Esophagus muscularis mucosa (tissue), 4 donors: ENCODE measurements at regions not wholly inside any gene's neighbourhood (a gene's known extent, or its start where the extent isn't known, plus 50 kb on each side); places are given as distances from the start of the nearest gene placed in this dataset.
"Not testable (repeated sequence)": the region's sequence is repeated elsewhere in the genome, so short reads cannot be mapped to it uniquely, and the experiment has no call there.

ENCODE experiments used
- DNase-seq: peaks from one replicate; pipeline ENCODE4 v3.0.0-alpha.2; 2017; ENCODE audit errors: extremely low spot score
- H3K27ac ChIP-seq, 4 donors: fragments of 200-600 bp; sonication (generic); replicated peaks in 1 of 4; 1 replicate in 3 of 4; 2 replicates in 1 of 4; pipeline ENCODE4 v1.5.1; 2016 to 2019; ENCODE audit warnings: mild to moderate bottlenecking in 1 of 4
- H3K27me3 ChIP-seq, 4 donors: fragments of 200-600 bp; sonication (generic); one replicate each; pipeline versions ENCODE4 v1.5.1 to v1.6.0; 2016 to 2019
- H3K36me3 ChIP-seq, 4 donors: fragments of 200-600 bp; sonication (generic); one replicate each; pipeline ENCODE4 v1.5.1; 2016 to 2019
- H3K4me1 ChIP-seq, 4 donors: fragments of 200-600 bp; sonication (generic); one replicate each; pipeline ENCODE4 v1.5.1; 2016 to 2019
- H3K4me3 ChIP-seq, 4 donors: fragments of 200-600 bp; sonication (generic); 1 replicate in 2 of 4; 2 replicates in 2 of 4; pipeline ENCODE4 v1.5.1; 2016 to 2019; ENCODE audit warnings: mild to moderate bottlenecking in 4 of 4, moderate library complexity in 1 of 4
- H3K9me3 ChIP-seq, 4 donors: fragments of 200-600 bp; sonication (generic); 1 replicate in 3 of 4; 2 replicates in 1 of 4; pipeline ENCODE4 v1.5.1; 2016 to 2019
- EP300 ChIP-seq: sonication (generic); formaldehyde crosslinking; IDR thresholded peaks from one replicate; pipeline ENCODE4 v1.6.1; 2017; ENCODE audit warnings: antibody characterized with exemption
- POLR2A ChIP-seq: fragments of 450-650 bp; IDR thresholded peaks from one replicate; pipeline ENCODE4 v1.6.1; 2017; ENCODE audit warnings: antibody characterized with exemption, moderate library complexity, mild to moderate bottlenecking, low read depth
- POLR2AphosphoS5 ChIP-seq, 2 donors: sonication (generic); formaldehyde crosslinking; IDR thresholded peaks; one replicate each; pipeline ENCODE4 v1.6.1; 2017; ENCODE audit warnings: antibody characterized with exemption in 2 of 2
- WGBS: methylation state at CpG from one replicate; pipeline ENCODE4 v1.1.5; 2018; 5-methylcytosine and 5-hydroxymethylcytosine counted together
- intact Hi-C: fragments of 100-400 bp; cut with DNase I; formaldehyde crosslinking; loops from one replicate; pipeline ENCODE4 v1.15.1; 2023
- TF ChIP-seq, protein P1 (sequence below), 3 experiments: fragments of 200-600 bp in 2 of 3; fragments of 450-650 bp in 1 of 3; sonication (generic) in 2 of 3; IDR thresholded peaks; one replicate each; pipeline ENCODE4 v1.5.1; 2017 to 2019; ENCODE audit warnings: antibody characterized with exemption in 3 of 3, mild to moderate bottlenecking in 2 of 3, moderate library complexity in 1 of 3

DNA sequence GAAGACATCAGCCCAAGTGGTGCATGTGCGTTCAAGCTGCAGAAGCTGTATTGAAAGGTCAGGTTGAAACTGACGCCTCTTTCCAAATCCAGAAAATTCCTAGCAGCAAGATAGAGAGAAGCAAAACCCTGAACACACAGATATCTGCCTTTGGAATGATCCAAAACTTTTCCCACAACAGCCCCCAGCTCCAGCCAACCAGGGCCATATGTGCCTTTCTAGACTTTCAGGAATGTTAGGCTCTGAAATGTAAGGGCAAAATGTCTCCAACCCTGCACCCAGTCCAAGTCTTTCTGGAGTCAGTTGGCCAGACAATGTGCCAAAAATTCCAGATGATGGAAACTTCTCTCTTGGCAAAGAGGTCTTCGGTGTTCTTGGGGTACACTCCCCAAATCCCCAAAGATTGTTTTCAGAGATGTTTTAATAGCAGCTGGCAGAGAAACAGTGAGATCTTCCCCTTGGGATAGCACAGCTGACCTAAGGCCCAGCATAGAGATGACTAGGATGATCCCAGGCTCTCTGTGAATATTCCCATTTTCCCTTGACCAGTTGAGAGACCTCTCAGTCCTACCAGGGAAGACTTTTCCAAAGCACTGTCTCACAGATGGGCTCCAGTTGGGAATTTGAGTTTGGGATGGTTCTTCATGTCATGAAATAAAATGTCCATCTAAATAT lies 440.4 kb upstream of the CD180 start:
- no peaks in the 10 kb centered on the region for H3K36me3 ChIP-seq
- DNase-seq = no peak
- 96% methylated on average over 3 of the region's 3 CpGs for WGBS
- no peak overlapping the region for H3K4me3 ChIP-seq
- intact Hi-C loops = no loop called here
- H3K27ac ChIP-seq = peak overlapping the region in 1 of 4 donors; percentile 63
- H3K9me3 ChIP-seq = no peaks in the 10 kb centered on the region
- peaks cover 14 to 34% (median 32%) of the 10 kb centered on the region in 4 donors for H3K4me1 ChIP-seq
- TF ChIP-seq POLR2AphosphoS5 (IDR thresholded peaks at IDR 0.05) = no peak
- TF ChIP-seq, protein P1, sequence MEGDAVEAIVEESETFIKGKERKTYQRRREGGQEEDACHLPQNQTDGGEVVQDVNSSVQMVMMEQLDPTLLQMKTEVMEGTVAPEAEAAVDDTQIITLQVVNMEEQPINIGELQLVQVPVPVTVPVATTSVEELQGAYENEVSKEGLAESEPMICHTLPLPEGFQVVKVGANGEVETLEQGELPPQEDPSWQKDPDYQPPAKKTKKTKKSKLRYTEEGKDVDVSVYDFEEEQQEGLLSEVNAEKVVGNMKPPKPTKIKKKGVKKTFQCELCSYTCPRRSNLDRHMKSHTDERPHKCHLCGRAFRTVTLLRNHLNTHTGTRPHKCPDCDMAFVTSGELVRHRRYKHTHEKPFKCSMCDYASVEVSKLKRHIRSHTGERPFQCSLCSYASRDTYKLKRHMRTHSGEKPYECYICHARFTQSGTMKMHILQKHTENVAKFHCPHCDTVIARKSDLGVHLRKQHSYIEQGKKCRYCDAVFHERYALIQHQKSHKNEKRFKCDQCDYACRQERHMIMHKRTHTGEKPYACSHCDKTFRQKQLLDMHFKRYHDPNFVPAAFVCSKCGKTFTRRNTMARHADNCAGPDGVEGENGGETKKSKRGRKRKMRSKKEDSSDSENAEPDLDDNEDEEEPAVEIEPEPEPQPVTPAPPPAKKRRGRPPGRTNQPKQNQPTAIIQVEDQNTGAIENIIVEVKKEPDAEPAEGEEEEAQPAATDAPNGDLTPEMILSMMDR (IDR thresholded peaks at IDR 0.05) = no peak
- no peaks in the 10 kb centered on the region for H3K27me3 ChIP-seq

DNA sequence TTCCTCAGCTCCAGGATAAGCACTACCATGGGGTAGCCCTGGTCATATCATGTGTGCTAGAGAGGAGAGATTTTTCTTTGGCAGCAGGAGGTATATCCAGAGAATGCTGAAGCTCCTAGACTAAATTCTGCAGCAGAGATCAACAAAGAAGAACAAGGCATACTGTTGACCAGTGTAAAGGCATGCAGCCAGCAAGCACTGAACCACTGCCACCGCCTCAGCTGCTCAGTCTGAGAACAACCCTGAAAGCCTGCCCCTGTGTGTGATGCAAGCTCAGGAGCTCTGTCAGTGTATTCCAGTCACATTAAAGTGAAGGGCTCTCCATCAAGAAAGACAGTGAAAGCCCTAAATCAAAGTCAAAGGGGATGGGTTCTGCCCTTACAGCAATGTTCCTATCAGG lies 439.5 kb upstream of the CD180 start:
- intact Hi-C loops = no loop called here
- no peaks in the 10 kb centered on the region for H3K27me3 ChIP-seq
- TF ChIP-seq POLR2AphosphoS5 (IDR thresholded peaks at IDR 0.05) (peak in 1 of 2 donors; percentile 48), EP300 (no peak)
- TF ChIP-seq, protein P1 (IDR thresholded peaks at IDR 0.05) = no peak
- peak overlapping the region; percentile 58 to 63 (median 60) for H3K27ac ChIP-seq
- H3K9me3 ChIP-seq = no peaks in the 10 kb centered on the region
- no peak overlapping the region for H3K4me3 ChIP-seq
- peaks cover 14 to 34% (median 31%) of the 10 kb centered on the region in 4 donors for H3K4me1 ChIP-seq
- no peak for DNase-seq
- no peaks in the 10 kb centered on the region for H3K36me3 ChIP-seq
- WGBS = 40% methylated on average over 1 of the region's 1 CpG

DNA sequence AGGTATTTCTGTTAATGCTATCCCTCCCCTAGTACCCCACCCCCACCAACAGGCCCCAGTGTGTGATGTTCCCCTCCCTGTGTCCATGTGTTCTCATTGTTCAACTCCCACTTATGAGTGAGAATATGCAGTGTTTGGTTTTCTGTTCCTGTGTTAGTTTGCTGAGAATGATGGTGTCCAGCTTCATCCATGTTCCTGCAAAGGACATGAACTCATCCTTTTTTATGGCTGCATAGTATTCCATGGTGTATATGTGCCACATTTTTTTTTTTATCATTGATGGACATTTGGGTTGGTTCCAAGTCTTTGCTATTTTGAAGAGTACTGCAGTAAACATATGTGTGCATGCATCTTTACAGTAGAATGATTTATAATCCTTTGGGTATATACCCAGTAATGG lies 430.5 kb upstream of the CD180 start:
- H3K36me3 ChIP-seq, H3K27me3 ChIP-seq, DNase-seq, H3K4me1 ChIP-seq, H3K9me3 ChIP-seq, H3K27ac ChIP-seq, H3K4me3 ChIP-seq, intact Hi-C loops: not testable (repeated sequence)

DNA sequence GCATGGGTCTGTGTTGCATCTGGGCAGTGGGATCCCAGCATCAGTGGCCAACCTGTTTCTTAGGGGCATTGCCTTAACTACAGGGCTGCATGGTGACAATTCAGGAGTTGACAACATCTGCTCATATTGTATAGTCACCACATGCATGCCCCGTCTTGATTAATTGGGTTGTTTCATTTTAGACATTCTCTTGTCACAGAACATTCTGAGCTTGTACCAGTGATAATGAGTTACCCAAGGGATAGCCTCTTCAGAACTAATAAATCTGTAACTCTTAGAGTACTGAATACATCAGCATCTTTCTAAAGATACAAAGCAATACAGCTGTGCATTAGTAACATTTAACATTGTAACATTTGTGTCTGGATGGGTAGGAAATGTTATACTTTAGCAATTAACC lies 426.5 kb upstream of the CD180 start:
- intact Hi-C loops = no loop called here
- H3K9me3 ChIP-seq = no peaks in the 10 kb centered on the region
- no peaks in the 10 kb centered on the region for H3K27me3 ChIP-seq
- H3K4me1 ChIP-seq = peaks cover 0 to 10% (median 2%) of the 10 kb centered on the region in 4 donors
- no peak for TF ChIP-seq EP300
- no peak for TF ChIP-seq POLR2AphosphoS5 (IDR thresholded peaks at IDR 0.05)
- TF ChIP-seq, protein P1 (IDR thresholded peaks at IDR 0.05) = no peak
- no peak for TF ChIP-seq POLR2A
- 90% methylated on average over 1 of the region's 1 CpG for WGBS
- no peak overlapping the region for H3K4me3 ChIP-seq
- no peak for DNase-seq
- no peaks in the 10 kb centered on the region for H3K36me3 ChIP-seq
- H3K27ac ChIP-seq = no peak overlapping the region

DNA sequence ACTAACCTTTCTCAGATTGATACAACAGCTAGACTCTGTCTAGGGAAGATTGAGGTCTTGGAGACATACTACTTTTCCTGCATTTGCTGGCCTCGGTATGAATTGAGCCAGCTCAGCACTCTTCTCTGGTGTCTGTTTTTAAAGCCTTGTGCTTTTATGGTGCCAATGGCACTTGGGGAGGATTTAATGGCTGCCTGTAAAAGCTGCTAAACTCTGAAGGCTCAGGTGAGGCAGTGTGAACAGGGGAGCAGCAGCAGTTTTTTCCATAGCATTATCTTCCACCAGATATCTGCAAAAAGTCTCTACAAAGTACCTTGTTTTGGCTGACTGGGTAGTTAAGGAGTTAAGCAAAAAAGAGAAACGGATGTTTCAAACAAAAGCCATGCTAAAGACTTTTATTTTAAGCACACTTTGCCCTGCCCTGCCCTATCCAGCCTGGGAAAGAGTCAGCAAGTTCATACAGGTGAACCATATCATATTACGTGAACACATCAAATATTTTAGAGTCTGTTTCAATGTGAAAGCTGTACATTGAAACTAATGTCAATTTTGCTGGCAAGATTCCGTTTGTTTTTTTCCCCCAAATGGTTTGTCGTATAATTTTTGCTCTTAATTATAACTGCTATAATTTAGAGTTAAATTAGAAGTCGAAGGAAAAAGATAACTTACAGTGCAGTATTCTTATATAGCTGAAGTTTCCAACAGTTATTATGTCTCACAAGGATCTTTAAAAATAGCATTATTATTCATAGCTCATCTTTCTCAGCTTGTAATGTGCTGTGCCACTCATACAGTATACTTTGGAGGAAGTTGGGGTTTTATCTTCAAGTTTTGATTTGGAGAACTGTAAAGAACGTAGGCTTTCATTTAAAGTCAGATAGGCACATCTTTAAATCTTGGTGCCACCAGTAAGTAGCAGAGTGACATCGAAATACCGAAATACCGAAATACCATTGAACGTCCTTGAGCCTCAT lies 424.1 kb upstream of the CD180 start:
- Histone ChIP-seq H3K4me1 (peaks cover 0 to 10% (median 2%) of the 10 kb centered on the region in 4 donors), H3K36me3 (no peaks in the 10 kb centered on the region), H3K27me3 (no peaks in the 10 kb centered on the region), H3K4me3 (no peak overlapping the region), H3K9me3 (no peaks in the 10 kb centered on the region), H3K27ac (no peak overlapping the region)
- no peak for TF ChIP-seq POLR2A
- TF ChIP-seq, protein P1 (IDR thresholded peaks at IDR 0.05) = no peak
- TF ChIP-seq EP300 = no peak
- no peak for TF ChIP-seq POLR2AphosphoS5 (IDR thresholded peaks at IDR 0.05)
- 76% methylated on average over 11 of the region's 11 CpGs for WGBS
- intact Hi-C loops = no loop called here
- no peak for DNase-seq
